HG02678 (cell line): ENCODE measurements at regions not wholly inside any gene's neighbourhood (a gene's known extent, or its start where the extent isn't known, plus 50 kb on each side); places are given as distances from the start of the nearest gene placed in this dataset.
"Not testable (repeated sequence)": the region's sequence is repeated elsewhere in the genome, so short reads cannot be mapped to it uniquely, and the experiment has no call there.

ENCODE experiments used
- ATAC-seq: cut with Tn5 transposase; IDR thresholded peaks from one replicate; pipeline ENCODE4 v1.9.1; 2021; ENCODE audit warnings: mild to moderate bottlenecking, moderate library complexity; ENCODE audit not compliant: unreplicated experiment

- ATAC-seq, result no peak
Observed at GRCh38 chr4:97140545-97140944, 1002.7 kb downstream of the STPG2 start.

- not testable (repeated sequence) for ATAC-seq
Observed at GRCh38 chr4:97141332-97141731, 1001.9 kb downstream of the STPG2 start.

- ATAC-seq, result no peak
Observed at GRCh38 chr4:97142410-97142809, 1000.9 kb downstream of the STPG2 start.

- no peak for ATAC-seq
Observed at GRCh38 chr4:97142893-97143292, 1000.4 kb downstream of the STPG2 start.

GRCh38 chr4:97144199-97144598 is 999.1 kb downstream of the STPG2 start:
- no peak for ATAC-seq

GRCh38 chr4:97150966-97151365 is 992.3 kb downstream of the STPG2 start:
- ATAC-seq, result no peak

GRCh38 chr4:97152149-97152548 is 991.1 kb downstream of the STPG2 start:
- no peak for ATAC-seq

- no peak for ATAC-seq
Observed at GRCh38 chr4:97153042-97153441, 990.2 kb downstream of the STPG2 start.

- ATAC-seq, result no peak
Observed at GRCh38 chr4:97159625-97160024, 983.7 kb downstream of the STPG2 start.

- no peak for ATAC-seq
Observed at GRCh38 chr4:97185233-97185632, 958.0 kb downstream of the STPG2 start.

- ATAC-seq, result no peak
Observed at GRCh38 chr4:97197106-97197505, 946.2 kb downstream of the STPG2 start.

- no peak for ATAC-seq
Observed at GRCh38 chr4:97208749-97209148, 934.5 kb downstream of the STPG2 start.

GRCh38 chr4:97215409-97215941 is 927.8 kb downstream of the STPG2 start:
- no peak for ATAC-seq

- no peak for ATAC-seq
Observed at GRCh38 chr4:97216046-97216445, 927.2 kb downstream of the STPG2 start.

GRCh38 chr4:97235521-97235920 is 907.8 kb downstream of the STPG2 start:
- ATAC-seq, result no peak

- ATAC-seq, result no peak
Observed at GRCh38 chr4:97238956-97239666, 904.2 kb downstream of the STPG2 start.

GRCh38 chr4:97239667-97239997 is 903.6 kb downstream of the STPG2 start:
- ATAC-seq, result no peak

GRCh38 chr4:97252615-97253154 is 890.6 kb downstream of the STPG2 start:
- ATAC-seq, result no peak

GRCh38 chr4:97262769-97263168 is 880.5 kb downstream of the STPG2 start:
- ATAC-seq, result no peak

- ATAC-seq, result no peak
Observed at GRCh38 chr4:97270051-97270450, 873.2 kb downstream of the STPG2 start.

GRCh38 chr4:97279391-97279790 is 863.9 kb downstream of the STPG2 start:
- ATAC-seq, result no peak

GRCh38 chr4:97300561-97300960 is 842.7 kb downstream of the STPG2 start:
- ATAC-seq, result no peak

GRCh38 chr4:97305351-97305750 is 837.9 kb downstream of the STPG2 start:
- ATAC-seq, result no peak
